SK-N-SH treated with all-trans-retinoic acid at 6 μM for 48 hours (cell line): ENCODE measurements at regions not wholly inside any gene's neighbourhood (a gene's known extent, or its start where the extent isn't known, plus 50 kb on each side); places are given as distances from the start of the nearest gene placed in this dataset.

ENCODE experiments used
- CSRNP3 ChIP-seq: fragments of 250-450 bp; sonication (Bioruptor Pico); IDR thresholded peaks from 2 replicates; pipeline ENCODE4 v1.5.1; 2021; ENCODE audit warnings: mild to moderate bottlenecking, moderate library complexity
- ZFP3 ChIP-seq: fragments of 250-450 bp; sonication (Bioruptor Pico); IDR thresholded peaks from 2 replicates; pipeline ENCODE4 v1.5.0; 2020; ENCODE audit warnings: mild to moderate bottlenecking, moderate library complexity
- ZFP30 ChIP-seq: fragments of 450-650 bp; formaldehyde crosslinking; IDR thresholded peaks from 2 replicates; pipeline ENCODE4 v1.5.0; 2022; ENCODE audit warnings: mild to moderate bottlenecking, moderate library complexity
- ZNF565 ChIP-seq: fragments of 450-650 bp; formaldehyde crosslinking; conservative IDR thresholded peaks from 2 replicates; pipeline ENCODE4 v1.5.0; 2020; ENCODE audit warnings: low read depth, mild to moderate bottlenecking, moderate library complexity

GRCh38 chr6:146948790-146949342, 255.4 kb upstream of the STXBP5 start:
- TF ChIP-seq ZNF565 (CRISPR knock-in tag) (no peak), ZFP3 (no peak), CSRNP3 (CRISPR knock-in tag) (no peak), ZFP30 (CRISPR knock-in tag) (no peak)
